ENCODE measurements at regions not wholly inside any gene's neighbourhood (a gene's known extent, or its start where the extent isn't known, plus 50 kb on each side); places are given as distances from the start of the nearest gene placed in this dataset.

DNA sequence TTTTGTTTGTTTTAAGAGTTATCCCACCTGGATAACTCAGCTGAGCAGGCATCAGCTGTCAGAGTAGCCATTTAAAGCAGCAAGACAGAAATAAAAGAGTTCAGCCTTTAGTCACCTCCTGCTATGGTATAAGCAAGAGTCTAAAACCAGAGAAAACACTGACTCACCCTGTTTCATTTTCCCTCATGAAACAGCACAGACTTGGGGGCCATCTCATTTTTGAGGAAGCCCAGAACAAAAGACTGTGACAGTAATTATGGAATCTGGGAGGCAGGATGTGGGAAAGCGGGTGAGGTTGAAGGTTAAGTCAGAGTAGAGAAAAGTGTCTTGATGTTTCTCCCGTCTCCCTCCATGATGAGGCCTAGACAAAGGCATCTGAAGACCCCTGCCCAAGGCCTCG is 90.2 kb upstream of the FAM174A start:
- no peak overlapping the region for H3K4me3 Mint-ChIP-seq (ENCODE audit: unreplicated experiment)
- H3K27me3 Mint-ChIP-seq (ENCODE audit: insufficient read depth, unreplicated experiment): no peaks in the 10 kb centered on the region
- intact Hi-C loops (cut with micrococcal nuclease): no loop called here
- TF ChIP-seq, protein P1, sequence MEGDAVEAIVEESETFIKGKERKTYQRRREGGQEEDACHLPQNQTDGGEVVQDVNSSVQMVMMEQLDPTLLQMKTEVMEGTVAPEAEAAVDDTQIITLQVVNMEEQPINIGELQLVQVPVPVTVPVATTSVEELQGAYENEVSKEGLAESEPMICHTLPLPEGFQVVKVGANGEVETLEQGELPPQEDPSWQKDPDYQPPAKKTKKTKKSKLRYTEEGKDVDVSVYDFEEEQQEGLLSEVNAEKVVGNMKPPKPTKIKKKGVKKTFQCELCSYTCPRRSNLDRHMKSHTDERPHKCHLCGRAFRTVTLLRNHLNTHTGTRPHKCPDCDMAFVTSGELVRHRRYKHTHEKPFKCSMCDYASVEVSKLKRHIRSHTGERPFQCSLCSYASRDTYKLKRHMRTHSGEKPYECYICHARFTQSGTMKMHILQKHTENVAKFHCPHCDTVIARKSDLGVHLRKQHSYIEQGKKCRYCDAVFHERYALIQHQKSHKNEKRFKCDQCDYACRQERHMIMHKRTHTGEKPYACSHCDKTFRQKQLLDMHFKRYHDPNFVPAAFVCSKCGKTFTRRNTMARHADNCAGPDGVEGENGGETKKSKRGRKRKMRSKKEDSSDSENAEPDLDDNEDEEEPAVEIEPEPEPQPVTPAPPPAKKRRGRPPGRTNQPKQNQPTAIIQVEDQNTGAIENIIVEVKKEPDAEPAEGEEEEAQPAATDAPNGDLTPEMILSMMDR (IDR thresholded peaks at IDR 0.05; ENCODE audit: unreplicated experiment): no peak
- H3K9me3 Mint-ChIP-seq (ENCODE audit: unreplicated experiment): no peaks in the 10 kb centered on the region
- H3K36me3 Mint-ChIP-seq (ENCODE audit: insufficient read depth, unreplicated experiment): no peaks in the 10 kb centered on the region
- H3K4me1 Mint-ChIP-seq (ENCODE audit: insufficient read depth, unreplicated experiment): no peaks in the 10 kb centered on the region
- DNase-seq (ENCODE audit: unreplicated experiment): no peak
- no peak overlapping the region for H3K27ac Mint-ChIP-seq (ENCODE audit: low read depth, unreplicated experiment)
- BruUV-seq (replicated peaks): no TSS peak
- ChIA-PET POLR2A (no interaction called here), CTCF (no interaction called here)

DNA sequence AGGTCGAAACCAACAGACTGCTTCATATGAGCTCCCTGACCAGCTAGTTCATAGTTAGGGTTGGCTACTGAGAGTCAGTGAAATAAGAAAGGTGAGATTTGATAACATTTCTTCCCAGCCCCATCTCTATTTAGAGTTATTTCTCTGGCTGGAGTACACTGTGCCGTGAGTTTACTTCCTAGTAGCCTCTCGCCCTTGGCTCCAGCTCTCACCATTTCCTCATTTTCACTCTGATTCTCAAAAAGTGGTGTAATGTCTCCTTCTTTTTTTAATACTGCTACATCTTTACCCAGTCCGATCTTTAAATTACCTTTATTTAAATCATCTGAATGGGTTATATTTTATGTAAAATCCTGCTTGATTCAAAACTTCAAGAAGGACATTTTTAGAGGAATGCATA is 100.4 kb upstream of the FAM174A start:
- no TSS peak for BruUV-seq (replicated peaks)
- intact Hi-C loops (cut with micrococcal nuclease): loop anchor here (5.0 kb wide), 1 partner anchor 1787 kb away; no protein-coding TSS in a partner anchor
- no peaks in the 10 kb centered on the region for H3K36me3 Mint-ChIP-seq (ENCODE audit: insufficient read depth, unreplicated experiment)
- TF ChIP-seq, protein P1 (IDR thresholded peaks at IDR 0.05; ENCODE audit: unreplicated experiment): no peak
- H3K4me3 Mint-ChIP-seq (ENCODE audit: unreplicated experiment): no peak overlapping the region
- no peak for DNase-seq (ENCODE audit: unreplicated experiment)
- ChIA-PET CTCF (interaction anchor here (0.7 kb wide), 3 partner anchors 28 to 223 kb away, joined by 3 to 6 read pairs (median 4); no protein-coding TSS in a partner anchor), POLR2A (no interaction called here)
- no peak overlapping the region for H3K27ac Mint-ChIP-seq (ENCODE audit: low read depth, unreplicated experiment)
- no peaks in the 10 kb centered on the region for H3K4me1 Mint-ChIP-seq (ENCODE audit: insufficient read depth, unreplicated experiment)
- H3K27me3 Mint-ChIP-seq (ENCODE audit: insufficient read depth, unreplicated experiment): no peaks in the 10 kb centered on the region
- no peaks in the 10 kb centered on the region for H3K9me3 Mint-ChIP-seq (ENCODE audit: unreplicated experiment)

DNA sequence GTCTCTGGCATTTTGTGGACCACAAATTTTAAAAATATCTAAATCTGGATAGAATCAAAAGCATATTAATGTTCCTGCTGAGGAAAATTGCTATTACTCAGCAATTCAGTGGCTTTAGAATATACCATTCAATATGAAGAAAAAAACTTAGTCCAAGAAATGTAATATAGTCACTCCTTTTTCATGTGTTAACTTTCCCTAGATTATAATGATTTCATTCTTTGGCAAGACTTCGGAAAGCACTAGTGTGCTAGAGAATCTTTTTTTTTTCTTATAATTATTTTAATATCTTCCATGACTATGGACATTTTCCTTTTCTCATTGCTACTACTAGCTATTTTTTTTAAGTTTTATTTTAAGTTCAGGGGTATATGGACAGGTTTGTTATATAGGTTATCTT is 102.4 kb upstream of the FAM174A start:
- H3K9me3 Mint-ChIP-seq (ENCODE audit: unreplicated experiment): no peaks in the 10 kb centered on the region
- BruUV-seq (replicated peaks): no TSS peak
- no peak overlapping the region for H3K27ac Mint-ChIP-seq (ENCODE audit: low read depth, unreplicated experiment)
- no peaks in the 10 kb centered on the region for H3K36me3 Mint-ChIP-seq (ENCODE audit: insufficient read depth, unreplicated experiment)
- no peaks in the 10 kb centered on the region for H3K4me1 Mint-ChIP-seq (ENCODE audit: insufficient read depth, unreplicated experiment)
- no peak overlapping the region for H3K4me3 Mint-ChIP-seq (ENCODE audit: unreplicated experiment)
- ChIA-PET CTCF (no interaction called here), POLR2A (no interaction called here)
- H3K27me3 Mint-ChIP-seq (ENCODE audit: insufficient read depth, unreplicated experiment): no peaks in the 10 kb centered on the region
- TF ChIP-seq, protein P1 (IDR thresholded peaks at IDR 0.05; ENCODE audit: unreplicated experiment): no peak
- intact Hi-C loops (cut with micrococcal nuclease): loop anchor here (5.0 kb wide), 1 partner anchor 1790 kb away; no protein-coding TSS in a partner anchor
- DNase-seq (ENCODE audit: unreplicated experiment): no peak

DNA sequence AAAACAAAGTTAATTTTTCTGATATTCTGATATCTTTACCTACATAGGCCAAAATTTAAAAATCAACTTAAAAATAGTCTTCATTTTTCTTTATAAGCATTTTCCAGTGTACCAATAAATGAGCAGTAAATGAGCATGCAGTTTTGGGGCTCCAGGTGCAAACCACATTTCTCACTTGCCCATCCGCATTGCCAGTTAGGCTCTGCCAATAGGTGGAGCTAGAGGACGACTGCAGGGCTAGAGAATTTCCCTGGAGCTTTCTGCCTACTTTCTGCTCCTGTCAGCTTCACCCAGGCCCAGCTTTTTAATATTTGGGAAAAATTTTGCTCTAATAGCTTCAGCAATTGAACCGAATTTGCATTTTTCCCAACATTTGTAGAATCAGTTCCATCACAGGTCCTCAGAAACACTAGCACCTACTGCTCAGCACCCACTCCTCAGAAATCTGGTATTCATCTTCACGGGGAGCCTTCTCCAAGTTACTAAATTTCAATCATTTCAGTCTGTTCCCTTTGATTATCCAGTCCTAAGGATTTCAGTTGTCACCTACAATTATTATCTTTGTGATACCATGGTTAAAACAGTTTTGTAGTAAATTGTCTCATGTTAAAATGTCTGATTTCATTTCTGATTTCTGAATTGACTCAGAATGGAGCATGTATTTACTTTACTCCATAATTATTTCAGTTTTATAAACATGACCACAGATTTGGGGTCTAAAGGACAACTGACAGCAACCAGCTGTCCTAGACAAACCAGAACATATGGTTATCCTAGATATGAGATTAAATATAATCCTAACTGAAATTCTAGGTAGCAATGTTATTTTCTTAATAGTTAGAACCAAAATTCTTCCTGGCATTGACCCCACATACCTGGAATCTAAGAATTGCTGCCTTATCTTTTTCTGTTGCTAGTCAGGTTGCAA is 104.6 kb upstream of the FAM174A start:
- no peaks in the 10 kb centered on the region for H3K4me1 Mint-ChIP-seq (ENCODE audit: insufficient read depth, unreplicated experiment)
- ChIA-PET CTCF (interaction anchor here (0.6 to 2.0 kb wide), 23 partner anchors 10 to 1846 kb away, joined by 3 to 7 read pairs (median 3); no protein-coding TSS in a partner anchor), POLR2A (no interaction called here)
- no peak overlapping the region for H3K4me3 Mint-ChIP-seq (ENCODE audit: unreplicated experiment)
- TF ChIP-seq, protein P1 (IDR thresholded peaks at IDR 0.05; ENCODE audit: unreplicated experiment): peak; percentile 82
- H3K36me3 Mint-ChIP-seq (ENCODE audit: insufficient read depth, unreplicated experiment): no peaks in the 10 kb centered on the region
- H3K27ac Mint-ChIP-seq (ENCODE audit: low read depth, unreplicated experiment): no peak overlapping the region
- H3K27me3 Mint-ChIP-seq (ENCODE audit: insufficient read depth, unreplicated experiment): no peaks in the 10 kb centered on the region
- DNase-seq (ENCODE audit: unreplicated experiment): peak; percentile 65
- intact Hi-C loops (cut with micrococcal nuclease): loop anchor here (1.0 to 5.0 kb wide), 2 partner anchors 960 to 1792 kb away; no protein-coding TSS in a partner anchor
- H3K9me3 Mint-ChIP-seq (ENCODE audit: unreplicated experiment): no peaks in the 10 kb centered on the region
- no TSS peak for BruUV-seq (replicated peaks)
